Adrenal gland (tissue), 9 donors: ENCODE measurements at regions not wholly inside any gene's neighbourhood (a gene's known extent, or its start where the extent isn't known, plus 50 kb on each side); places are given as distances from the start of the nearest gene placed in this dataset.

Source experiments
- DNase-seq, 7 donors: peaks; one replicate each; pipeline ENCODE4 v3.0.0-alpha.2; 2019 to 2020
- H3K27ac ChIP-seq, 5 donors: fragments of 200-600 bp; sonication (generic) in 4 of 5; 1 replicate in 3 of 5; 2 replicates in 2 of 5; pipeline versions ENCODE4 v1.5.1 to v1.8.0; 2016 to 2020; ENCODE audit warnings: mild to moderate bottlenecking in 1 of 5
- H3K27me3 ChIP-seq: fragments of 200-600 bp; 2 replicates; pipeline ENCODE4 v1.8.0; 2021
- H3K36me3 ChIP-seq, 2 donors: fragments of 200-600 bp; replicated peaks in 1 of 2; 1 replicate in 1 of 2; 2 replicates in 1 of 2; pipeline versions ENCODE4 v1.5.1 to v1.8.0; 2018 to 2022
- H3K4me1 ChIP-seq, 2 donors: fragments of 200-600 bp; replicated peaks in 1 of 2; 1 replicate in 1 of 2; 2 replicates in 1 of 2; pipeline versions ENCODE4 v1.5.1 to v1.8.0; 2018 to 2021
- H3K4me3 ChIP-seq, 4 donors: fragments of 200-600 bp; sonication (generic) in 3 of 4; one replicate each; pipeline ENCODE4 v1.5.1; 2016 to 2018
- H3K9me3 ChIP-seq, 3 donors: fragments of 200-600 bp; sonication (generic) in 1 of 3; replicated peaks in 1 of 3; 1 replicate in 2 of 3; 2 replicates in 1 of 3; pipeline versions ENCODE4 v1.5.1 to v1.8.0; 2016 to 2021
- POLR2A ChIP-seq, 2 donors: fragments of 450-650 bp; IDR thresholded peaks; one replicate each; pipeline ENCODE4 v1.6.1; 2017; ENCODE audit warnings: antibody characterized with exemption in 2 of 2, mild to moderate bottlenecking in 2 of 2, moderate library complexity in 1 of 2
- WGBS, 4 donors: extraction: QIAGEN DNeasy Blood & Tissue Kit in 2 of 4; methylation state at CpG; one replicate each; pipeline versions ENCODE4 v1.1.5 to v1.1.7; 2013 to 2017; 5-methylcytosine and 5-hydroxymethylcytosine counted together
- intact Hi-C, 2 donors: fragments of 100-400 bp; cut with DNase I; formaldehyde crosslinking; loops; one replicate each; pipeline versions ENCODE4 v1.14.1 to v1.15.0; 2022 to 2023
- TF ChIP-seq, protein P1 (sequence below), 6 experiments: fragments of 450-650 bp in 4 of 6; fragments of 200-600 bp in 2 of 6; sonication (generic) in 1 of 6; IDR thresholded peaks; 1 replicate in 5 of 6; 2 replicates in 1 of 6; pipeline versions ENCODE4 v1.5.1 to v1.8.0; 2016 to 2021; ENCODE audit warnings: antibody characterized with exemption in 6 of 6, mild to moderate bottlenecking in 2 of 6, moderate library complexity in 1 of 6
- donor health status: healthy with polysubstance abuse.
- donor health status: Bipolar disorder and iron deficiency.
- donor health status: DM: yes; HTN: yes; CAD: no.
- donor health status: DM: no; HTN: no; CAD: no.
- donor health status: DM: no; HTN: no; CAD: no.

DNA sequence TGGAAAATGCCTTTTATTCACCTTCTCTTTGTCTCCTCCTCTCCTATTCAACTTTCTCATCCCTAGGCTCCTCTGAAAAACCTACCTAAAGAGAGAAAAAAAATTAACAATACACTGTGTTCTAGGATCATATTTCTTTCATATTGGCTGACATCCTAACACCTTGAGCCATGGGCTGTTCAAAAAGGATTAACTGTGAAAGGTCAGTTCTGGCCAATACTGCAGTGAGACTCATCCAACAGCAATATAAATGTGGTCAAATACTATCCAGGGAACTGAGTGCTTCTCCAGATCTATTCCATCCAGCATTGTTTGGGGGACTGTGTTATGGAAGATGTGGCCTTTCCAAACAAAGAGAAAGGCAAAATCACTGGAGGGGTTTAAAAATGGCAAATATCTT lies 131.1 kb upstream of the MOCS2 start:
- Histone ChIP-seq H3K4me1 (no peaks in the 10 kb centered on the region), H3K27me3 (no peaks in the 10 kb centered on the region), H3K4me3 (no peak overlapping the region), H3K36me3 (no peaks in the 10 kb centered on the region), H3K9me3 (no peaks in the 10 kb centered on the region), H3K27ac (no peak overlapping the region)
- no peak for TF ChIP-seq POLR2A (IDR thresholded peaks at IDR 0.05)
- TF ChIP-seq, protein P1, sequence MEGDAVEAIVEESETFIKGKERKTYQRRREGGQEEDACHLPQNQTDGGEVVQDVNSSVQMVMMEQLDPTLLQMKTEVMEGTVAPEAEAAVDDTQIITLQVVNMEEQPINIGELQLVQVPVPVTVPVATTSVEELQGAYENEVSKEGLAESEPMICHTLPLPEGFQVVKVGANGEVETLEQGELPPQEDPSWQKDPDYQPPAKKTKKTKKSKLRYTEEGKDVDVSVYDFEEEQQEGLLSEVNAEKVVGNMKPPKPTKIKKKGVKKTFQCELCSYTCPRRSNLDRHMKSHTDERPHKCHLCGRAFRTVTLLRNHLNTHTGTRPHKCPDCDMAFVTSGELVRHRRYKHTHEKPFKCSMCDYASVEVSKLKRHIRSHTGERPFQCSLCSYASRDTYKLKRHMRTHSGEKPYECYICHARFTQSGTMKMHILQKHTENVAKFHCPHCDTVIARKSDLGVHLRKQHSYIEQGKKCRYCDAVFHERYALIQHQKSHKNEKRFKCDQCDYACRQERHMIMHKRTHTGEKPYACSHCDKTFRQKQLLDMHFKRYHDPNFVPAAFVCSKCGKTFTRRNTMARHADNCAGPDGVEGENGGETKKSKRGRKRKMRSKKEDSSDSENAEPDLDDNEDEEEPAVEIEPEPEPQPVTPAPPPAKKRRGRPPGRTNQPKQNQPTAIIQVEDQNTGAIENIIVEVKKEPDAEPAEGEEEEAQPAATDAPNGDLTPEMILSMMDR (IDR thresholded peaks at IDR 0.05), result no peak
- DNase-seq, result no peak
- intact Hi-C loops, result no loop called here

DNA sequence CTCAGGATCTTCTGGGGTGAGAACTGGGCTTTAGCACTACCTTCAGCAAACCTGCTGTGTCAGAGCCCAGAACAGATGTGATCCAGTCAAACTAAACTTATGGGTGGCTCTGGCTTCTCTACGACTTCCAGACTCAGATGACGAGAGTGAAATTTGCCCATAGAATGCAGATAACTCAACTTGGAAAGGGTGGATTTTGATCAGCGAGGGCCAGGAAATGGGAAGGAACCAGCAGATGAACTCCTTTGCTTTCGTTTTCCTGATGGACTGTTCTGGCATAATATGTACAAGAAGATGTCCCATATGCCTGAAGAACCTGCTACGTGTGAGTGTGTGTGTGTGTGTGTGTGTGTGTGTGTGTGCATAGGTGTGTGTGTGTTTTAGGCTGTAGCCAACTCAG lies 132.0 kb upstream of the MOCS2 start:
- Histone ChIP-seq H3K4me3 (no peak overlapping the region), H3K27ac (no peak overlapping the region), H3K9me3 (no peaks in the 10 kb centered on the region), H3K36me3 (no peaks in the 10 kb centered on the region), H3K4me1 (no peaks in the 10 kb centered on the region), H3K27me3 (no peaks in the 10 kb centered on the region)
- 87 to 96% (median 91%) methylated on average over 5 of the region's 5 CpGs for WGBS, 4 donors
- no peak for DNase-seq
- intact Hi-C loops, result no loop called here
- TF ChIP-seq, protein P1 (IDR thresholded peaks at IDR 0.05), result no peak
- no peak for TF ChIP-seq POLR2A (IDR thresholded peaks at IDR 0.05)

DNA sequence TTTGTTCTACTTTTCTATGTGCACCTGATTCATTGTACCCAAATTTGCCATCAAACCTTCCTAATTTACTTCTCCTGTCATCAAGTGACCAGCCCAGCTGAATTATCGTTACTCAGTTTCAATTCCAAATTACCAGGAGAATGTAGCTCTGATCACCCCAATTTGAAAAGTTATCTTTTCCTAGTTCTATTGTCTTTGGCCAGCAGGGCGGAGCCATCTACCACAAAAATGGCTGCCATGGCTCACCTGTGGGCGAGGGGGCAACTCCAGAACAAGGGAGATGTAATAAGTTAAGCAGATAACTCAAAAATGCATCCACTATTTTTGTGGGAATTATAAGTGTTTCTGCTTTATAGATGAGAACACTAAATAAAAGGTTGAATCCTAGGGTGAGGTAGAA lies 133.8 kb upstream of the MOCS2 start:
- Histone ChIP-seq H3K27me3 (no peaks in the 10 kb centered on the region), H3K36me3 (no peaks in the 10 kb centered on the region), H3K4me3 (no peak overlapping the region), H3K27ac (no peak overlapping the region), H3K9me3 (no peaks in the 10 kb centered on the region), H3K4me1 (no peaks in the 10 kb centered on the region)
- no peak for TF ChIP-seq POLR2A (IDR thresholded peaks at IDR 0.05)
- TF ChIP-seq, protein P1 (IDR thresholded peaks at IDR 0.05), result no peak
- intact Hi-C loops, result no loop called here
- 64 to 79% (median 75%) methylated on average over 3 of the region's 3 CpGs for WGBS, 4 donors
- no peak for DNase-seq

DNA sequence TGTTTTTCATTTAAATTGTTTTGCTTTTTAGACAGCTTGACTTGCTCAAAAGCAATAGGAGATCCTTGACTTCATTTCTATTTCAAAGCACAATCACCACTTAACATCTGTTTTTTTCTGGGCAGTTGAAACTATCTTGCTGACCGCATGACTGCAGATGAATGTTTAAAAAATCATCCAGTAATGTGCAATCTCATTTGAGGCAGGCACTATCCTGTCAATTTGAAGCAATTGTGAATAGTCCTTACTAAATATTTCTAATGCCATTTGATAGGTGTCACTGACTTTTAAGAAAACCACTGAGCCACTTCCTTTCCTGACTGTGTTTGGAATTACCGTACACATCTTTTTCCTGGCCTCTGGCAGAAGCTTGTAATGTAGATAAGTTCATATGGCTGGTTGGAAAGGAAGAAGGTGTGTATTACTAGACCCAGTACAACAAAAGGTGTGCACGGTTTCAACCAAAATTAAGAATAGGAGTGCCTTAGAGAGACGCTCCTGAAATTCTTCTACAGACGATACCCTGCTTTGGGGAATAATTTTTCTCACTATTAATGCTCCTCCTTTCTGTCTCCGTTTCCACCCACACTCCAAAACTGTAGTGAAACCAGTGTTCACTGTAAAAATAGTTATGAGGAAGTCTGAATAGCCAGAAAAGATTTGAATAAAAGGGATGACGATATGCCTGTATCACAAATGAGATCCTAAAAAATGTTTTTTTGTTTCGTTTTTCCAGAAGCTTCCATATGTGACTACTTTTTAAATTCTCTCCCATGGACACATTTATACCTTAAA lies 136.7 kb upstream of the MOCS2 start:
- Histone ChIP-seq H3K4me1 (no peaks in the 10 kb centered on the region), H3K9me3 (no peaks in the 10 kb centered on the region), H3K27ac (no peak overlapping the region), H3K4me3 (no peak overlapping the region), H3K36me3 (no peaks in the 10 kb centered on the region), H3K27me3 (no peaks in the 10 kb centered on the region)
- WGBS, 4 donors, result 68 to 77% (median 71%) methylated on average over 8 of the region's 8 CpGs
- intact Hi-C loops, result no loop called here
- DNase-seq, result no peak
- TF ChIP-seq POLR2A (IDR thresholded peaks at IDR 0.05), result no peak
- TF ChIP-seq, protein P1 (IDR thresholded peaks at IDR 0.05), result no peak
